ACHN (cell line): ENCODE measurements at regions not wholly inside any gene's neighbourhood (a gene's known extent, or its start where the extent isn't known, plus 50 kb on each side); places are given as distances from the start of the nearest gene placed in this dataset.
"Not testable (repeated sequence)": the region's sequence is repeated elsewhere in the genome, so short reads cannot be mapped to it uniquely, and the experiment has no call there.

Experiments
- DNase-seq: peaks from one replicate; pipeline ENCODE4 v3.0.0-alpha.2; 2015
- in situ Hi-C: cut with HindIII; loops from 2 replicates; pipeline ENCODE4 v1.10.0; 2017; ENCODE audit warnings: low sequenced_read_pairs, low pct_ligation_motif_present, low pct_unique_long_range_greater_than_20kb

- in situ Hi-C loops = no loop called here
- DNase-seq = no peak
Measured at GRCh38 chr9:73064315-73064714, 87.3 kb upstream of the ANXA1 start.

GRCh38 chr9:73061146-73061545, 90.5 kb upstream of the ANXA1 start:
- no peak for DNase-seq
- in situ Hi-C loops = no loop called here

GRCh38 chr9:73059247-73059646, 92.4 kb upstream of the ANXA1 start:
- no peak for DNase-seq
- in situ Hi-C loops = no loop called here

GRCh38 chr9:73056245-73056644, 95.4 kb upstream of the ANXA1 start:
- no peak for DNase-seq

GRCh38 chr9:73054091-73054490, 97.6 kb upstream of the ANXA1 start:
- in situ Hi-C loops = no loop called here
- DNase-seq = no peak

More at GRCh38 chr9:73056245-73056644, 95.4 kb upstream of the ANXA1 start:
- in situ Hi-C loops = no loop called here

GRCh38 chr9:73053543-73053942, 98.1 kb upstream of the ANXA1 start:
- in situ Hi-C loops = no loop called here
- no peak for DNase-seq

GRCh38 chr9:73050887-73051550, 98.2 kb upstream of the ALDH1A1 start:
- no peak for DNase-seq
- in situ Hi-C loops = no loop called here

- in situ Hi-C loops = no loop called here
- DNase-seq = no peak
Measured at GRCh38 chr9:73050065-73050816, 97.4 kb upstream of the ALDH1A1 start.

GRCh38 chr9:73049280-73049679, 96.4 kb upstream of the ALDH1A1 start:
- in situ Hi-C loops = no loop called here
- DNase-seq = no peak

- no peak for DNase-seq
- in situ Hi-C loops = no loop called here
Measured at GRCh38 chr9:73046769-73047168, 93.9 kb upstream of the ALDH1A1 start.

GRCh38 chr9:73044776-73045175, 91.9 kb upstream of the ALDH1A1 start:
- in situ Hi-C loops, DNase-seq: not testable (repeated sequence)

- in situ Hi-C loops = no loop called here
- DNase-seq = no peak
Measured at GRCh38 chr9:73042155-73042554, 89.3 kb upstream of the ALDH1A1 start.

GRCh38 chr9:73039271-73040263, 86.7 kb upstream of the ALDH1A1 start:
- in situ Hi-C loops = no loop called here
- peak; percentile 48 for DNase-seq

- in situ Hi-C loops = no loop called here
- peak; percentile 24 for DNase-seq
Measured at GRCh38 chr9:73038613-73039012, 85.8 kb upstream of the ALDH1A1 start.

- no peak for DNase-seq
- in situ Hi-C loops = no loop called here
Measured at GRCh38 chr9:73038089-73038509, 85.2 kb upstream of the ALDH1A1 start.

- in situ Hi-C loops = no loop called here
- DNase-seq = no peak
Measured at GRCh38 chr9:73037613-73038012, 84.8 kb upstream of the ALDH1A1 start.

- DNase-seq = no peak
- in situ Hi-C loops = no loop called here
Measured at GRCh38 chr9:73034962-73035361, 82.1 kb upstream of the ALDH1A1 start.

- in situ Hi-C loops = no loop called here
- no peak for DNase-seq
Measured at GRCh38 chr9:73031350-73031749, 78.5 kb upstream of the ALDH1A1 start.
